ENCODE measurements at regions not wholly inside any gene's neighbourhood (a gene's known extent, or its start where the extent isn't known, plus 50 kb on each side); places are given as distances from the start of the nearest gene placed in this dataset.

DNA sequence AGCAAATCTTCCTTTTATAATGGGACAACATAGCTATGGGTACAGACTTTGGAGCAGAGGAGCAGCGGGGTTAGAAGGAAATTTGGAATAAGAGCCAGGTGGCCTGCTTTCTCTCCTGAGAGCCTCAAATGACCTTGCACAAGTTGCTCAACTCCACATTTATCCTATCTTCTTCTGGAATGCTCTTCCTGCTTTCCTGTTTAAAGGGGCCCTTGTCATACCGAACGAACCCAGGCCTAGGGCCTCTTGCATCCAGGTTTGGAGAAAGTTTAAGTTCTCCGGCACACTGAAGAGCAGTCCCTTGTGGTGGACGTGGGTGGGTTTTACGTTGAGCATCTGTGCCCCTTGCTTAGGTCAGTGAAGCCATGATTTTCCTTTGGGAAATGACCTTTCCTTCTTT lies 197.9 kb upstream of the NR3C1 start:
- intact Hi-C loops (cut with DNase I), result no loop called here
- Histone ChIP-seq H3K27me3 (ENCODE audit: control insufficient read depth in 1 of 2, insufficient read depth in 2 of 2, low read length in 1 of 2) (no peaks in the 10 kb centered on the region), H3K4me1 (ENCODE audit: control insufficient read depth in 1 of 2, insufficient read depth in 2 of 2, low read length in 2 of 2) (no peaks in the 10 kb centered on the region), H3K4me3 (ENCODE audit: low read length in 2 of 2) (no peak overlapping the region), H3K36me3 (ENCODE audit: control insufficient read depth in 1 of 2, insufficient read depth in 2 of 2, low read length in 1 of 2) (no peaks in the 10 kb centered on the region), H3K9me3 (ENCODE audit: control insufficient read depth, low read length) (no peaks in the 10 kb centered on the region), H3K27ac (ENCODE audit: low read depth in 1 of 2, low read length in 2 of 2) (no peak overlapping the region)
- ATAC-seq (ENCODE audit: low FRiP score) (no peak), DNase-seq (no peak)
- 97% methylated on average over 6 of the region's 6 CpGs for WGBS, 2 donors

GRCh38 chr5:143600396-143601075 lies 197.1 kb upstream of the NR3C1 start:
- Histone ChIP-seq H3K36me3 (ENCODE audit: control insufficient read depth in 1 of 2, insufficient read depth in 2 of 2, low read length in 1 of 2) (no peaks in the 10 kb centered on the region), H3K27me3 (ENCODE audit: control insufficient read depth in 1 of 2, insufficient read depth in 2 of 2, low read length in 1 of 2) (no peaks in the 10 kb centered on the region), H3K9me3 (ENCODE audit: control insufficient read depth, low read length) (no peaks in the 10 kb centered on the region), H3K4me1 (ENCODE audit: control insufficient read depth in 1 of 2, insufficient read depth in 2 of 2, low read length in 2 of 2) (no peaks in the 10 kb centered on the region), H3K27ac (ENCODE audit: low read depth in 1 of 2, low read length in 2 of 2) (no peak overlapping the region), H3K4me3 (ENCODE audit: low read length in 2 of 2) (no peak overlapping the region)
- intact Hi-C loops (cut with DNase I), result no loop called here
- no peak for ATAC-seq (ENCODE audit: low FRiP score)
- no peak for DNase-seq
- WGBS, 2 donors, result 95 to 96% methylated on average over 6 of the region's 6 CpGs

DNA sequence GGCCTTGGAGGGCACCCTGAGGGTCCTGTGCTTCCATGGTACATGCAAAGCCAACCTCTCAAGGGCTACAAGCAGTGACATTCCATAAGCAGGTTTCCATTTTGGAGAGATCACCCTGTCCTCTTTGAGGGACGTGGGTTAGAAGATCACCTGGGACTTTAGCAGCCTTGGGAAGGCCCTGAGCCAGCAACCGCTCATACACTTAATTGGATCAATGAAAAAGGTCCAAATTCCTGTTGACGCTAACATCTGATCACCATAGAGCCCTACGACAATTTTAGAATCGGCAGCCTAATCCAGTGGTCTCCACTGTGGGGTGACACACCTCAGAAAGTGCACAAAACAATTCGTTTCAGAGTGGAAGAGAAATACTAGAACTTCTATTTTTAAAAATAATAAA lies 196.0 kb upstream of the NR3C1 start:
- Histone ChIP-seq H3K9me3 (ENCODE audit: control insufficient read depth, low read length) (no peaks in the 10 kb centered on the region), H3K36me3 (ENCODE audit: control insufficient read depth in 1 of 2, insufficient read depth in 2 of 2, low read length in 1 of 2) (no peaks in the 10 kb centered on the region), H3K4me3 (ENCODE audit: low read length in 2 of 2) (no peak overlapping the region), H3K27me3 (ENCODE audit: control insufficient read depth in 1 of 2, insufficient read depth in 2 of 2, low read length in 1 of 2) (no peaks in the 10 kb centered on the region), H3K4me1 (ENCODE audit: control insufficient read depth in 1 of 2, insufficient read depth in 2 of 2, low read length in 2 of 2) (no peaks in the 10 kb centered on the region), H3K27ac (ENCODE audit: low read depth in 1 of 2, low read length in 2 of 2) (no peak overlapping the region)
- 94 to 96% methylated on average over 6 of the region's 6 CpGs for WGBS, 2 donors
- ATAC-seq (ENCODE audit: low FRiP score) (no peak), DNase-seq (no peak)
- intact Hi-C loops (cut with DNase I), result no loop called here

DNA sequence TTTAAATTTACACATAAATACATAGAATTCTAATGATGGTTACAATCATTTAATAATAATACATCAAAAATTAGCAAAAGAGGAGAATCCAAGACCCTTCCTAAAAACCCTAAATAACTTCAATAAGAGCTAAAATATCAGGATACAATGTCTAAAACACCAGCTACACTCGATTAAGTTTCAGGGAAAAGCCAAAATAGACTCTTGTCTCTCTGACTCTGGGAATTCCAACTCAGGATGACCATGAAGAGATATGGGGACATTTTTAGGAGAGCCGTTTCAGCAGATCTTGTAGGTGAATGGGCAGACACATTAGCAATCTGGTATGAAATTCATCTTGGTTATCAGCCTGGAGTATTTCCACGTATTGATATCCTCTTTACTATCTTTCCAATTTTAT lies 193.3 kb upstream of the NR3C1 start:
- no peak for DNase-seq
- ATAC-seq (ENCODE audit: low FRiP score), result no peak
- no peaks in the 10 kb centered on the region for H3K4me1 ChIP-seq (ENCODE audit: control insufficient read depth in 1 of 2, insufficient read depth in 2 of 2, low read length in 2 of 2)
- no peak overlapping the region for H3K4me3 ChIP-seq (ENCODE audit: low read length in 2 of 2)
- intact Hi-C loops (cut with DNase I), result no loop called here
- 95 to 97% methylated on average over 3 of the region's 3 CpGs for WGBS, 2 donors
- H3K27ac ChIP-seq (ENCODE audit: low read depth in 1 of 2, low read length in 2 of 2), result no peak overlapping the region
- no peaks in the 10 kb centered on the region for H3K27me3 ChIP-seq (ENCODE audit: control insufficient read depth in 1 of 2, insufficient read depth in 2 of 2, low read length in 1 of 2)
- H3K36me3 ChIP-seq (ENCODE audit: control insufficient read depth in 1 of 2, insufficient read depth in 2 of 2, low read length in 1 of 2), result no peaks in the 10 kb centered on the region
- H3K9me3 ChIP-seq (ENCODE audit: control insufficient read depth, low read length), result no peaks in the 10 kb centered on the region

- Histone ChIP-seq H3K36me3 (ENCODE audit: control insufficient read depth in 1 of 2, insufficient read depth in 2 of 2, low read length in 1 of 2) (no peaks in the 10 kb centered on the region), H3K4me3 (ENCODE audit: low read length in 2 of 2) (no peak overlapping the region), H3K4me1 (ENCODE audit: control insufficient read depth in 1 of 2, insufficient read depth in 2 of 2, low read length in 2 of 2) (no peaks in the 10 kb centered on the region), H3K9me3 (ENCODE audit: control insufficient read depth, low read length) (no peaks in the 10 kb centered on the region), H3K27me3 (ENCODE audit: control insufficient read depth in 1 of 2, insufficient read depth in 2 of 2, low read length in 1 of 2) (no peaks in the 10 kb centered on the region), H3K27ac (ENCODE audit: low read depth in 1 of 2, low read length in 2 of 2) (no peak overlapping the region)
- no peak for ATAC-seq (ENCODE audit: low FRiP score)
- intact Hi-C loops (cut with DNase I), result no loop called here
- 86 to 93% methylated on average over 6 of the region's 6 CpGs for WGBS, 2 donors
- no peak for DNase-seq
Measured at GRCh38 chr5:143594902-143595818, 191.7 kb upstream of the NR3C1 start.

- Histone ChIP-seq H3K9me3 (ENCODE audit: control insufficient read depth, low read length) (no peaks in the 10 kb centered on the region), H3K36me3 (ENCODE audit: control insufficient read depth in 1 of 2, insufficient read depth in 2 of 2, low read length in 1 of 2) (no peaks in the 10 kb centered on the region), H3K4me1 (ENCODE audit: control insufficient read depth in 1 of 2, insufficient read depth in 2 of 2, low read length in 2 of 2) (no peaks in the 10 kb centered on the region), H3K4me3 (ENCODE audit: low read length in 2 of 2) (no peak overlapping the region), H3K27ac (ENCODE audit: low read depth in 1 of 2, low read length in 2 of 2) (no peak overlapping the region), H3K27me3 (ENCODE audit: control insufficient read depth in 1 of 2, insufficient read depth in 2 of 2, low read length in 1 of 2) (no peaks in the 10 kb centered on the region)
- DNase-seq (no peak), ATAC-seq (ENCODE audit: low FRiP score) (no peak)
- intact Hi-C loops (cut with DNase I), result no loop called here
- WGBS, 2 donors, result 92 to 95% methylated on average over 6 of the region's 6 CpGs
Measured at GRCh38 chr5:143593723-143594122, 190.2 kb upstream of the NR3C1 start.

- Histone ChIP-seq H3K36me3 (ENCODE audit: control insufficient read depth in 1 of 2, insufficient read depth in 2 of 2, low read length in 1 of 2) (no peaks in the 10 kb centered on the region), H3K27ac (ENCODE audit: low read depth in 1 of 2, low read length in 2 of 2) (no peak overlapping the region), H3K9me3 (ENCODE audit: control insufficient read depth, low read length) (no peaks in the 10 kb centered on the region), H3K27me3 (ENCODE audit: control insufficient read depth in 1 of 2, insufficient read depth in 2 of 2, low read length in 1 of 2) (no peaks in the 10 kb centered on the region), H3K4me1 (ENCODE audit: control insufficient read depth in 1 of 2, insufficient read depth in 2 of 2, low read length in 2 of 2) (peaks cover 0 to 1% of the 10 kb centered on the region in 2 donors), H3K4me3 (ENCODE audit: low read length in 2 of 2) (no peak overlapping the region)
- no peak for ATAC-seq (ENCODE audit: low FRiP score)
- 62 to 68% methylated on average over 4 of the region's 4 CpGs for WGBS, 2 donors
- DNase-seq, result no peak
- intact Hi-C loops (cut with DNase I), result no loop called here
Measured at GRCh38 chr5:143592648-143593047, 189.2 kb upstream of the NR3C1 start.

DNA sequence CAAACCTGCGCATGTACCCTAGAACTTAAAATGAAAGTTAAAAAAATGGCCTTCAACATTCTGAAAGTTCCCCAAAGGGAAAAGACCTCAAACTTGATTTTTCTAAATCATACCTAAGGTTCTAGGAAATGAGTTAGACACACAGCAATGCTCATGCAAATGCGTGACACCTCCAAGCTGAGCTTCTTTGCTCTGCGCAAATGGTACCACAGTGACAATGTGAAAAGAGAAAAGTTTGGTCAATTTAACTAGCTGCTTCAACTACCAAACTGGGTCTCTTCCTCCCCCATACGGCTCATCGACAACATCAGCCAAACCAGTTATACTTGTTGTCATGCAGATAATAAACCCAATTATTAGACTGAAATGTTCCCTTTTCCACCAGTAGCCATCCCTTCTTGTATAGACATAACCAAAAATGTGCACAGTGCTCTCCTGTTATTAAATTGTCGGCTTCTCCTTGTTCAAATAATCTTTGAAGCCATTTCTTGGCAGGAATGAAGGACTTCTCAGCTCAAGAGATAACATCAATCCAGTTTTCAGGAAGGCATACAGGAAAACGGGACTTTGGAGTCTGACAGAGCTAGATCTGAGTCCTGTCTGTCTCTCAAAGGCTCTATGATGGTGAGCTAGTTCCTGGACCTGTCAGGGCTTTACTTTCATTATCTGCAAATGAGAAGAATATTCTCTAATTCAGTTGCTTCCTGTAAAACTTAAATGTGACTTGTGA lies 185.6 kb upstream of the NR3C1 start:
- Histone ChIP-seq H3K27me3 (ENCODE audit: control insufficient read depth in 1 of 2, insufficient read depth in 2 of 2, low read length in 1 of 2) (no peaks in the 10 kb centered on the region), H3K9me3 (ENCODE audit: control insufficient read depth, low read length) (no peaks in the 10 kb centered on the region), H3K4me3 (ENCODE audit: low read length in 2 of 2) (no peak overlapping the region), H3K36me3 (ENCODE audit: control insufficient read depth in 1 of 2, insufficient read depth in 2 of 2, low read length in 1 of 2) (no peaks in the 10 kb centered on the region), H3K4me1 (ENCODE audit: control insufficient read depth in 1 of 2, insufficient read depth in 2 of 2, low read length in 2 of 2) (peaks cover 1 to 9% of the 10 kb centered on the region in 2 donors), H3K27ac (ENCODE audit: low read depth in 1 of 2, low read length in 2 of 2) (no peak overlapping the region)
- ATAC-seq (ENCODE audit: low FRiP score), result no peak
- 87 to 88% methylated on average over 7 of the region's 7 CpGs for WGBS, 2 donors
- intact Hi-C loops (cut with DNase I), result no loop called here
- DNase-seq, result no peak

All from aorta (tissue), 5 donors.